Esophagus mucosa (tissue), 1 donor: ENCODE measurements at regions not wholly inside any gene's neighbourhood (a gene's known extent, or its start where the extent isn't known, plus 50 kb on each side); places are given as distances from the start of the nearest gene placed in this dataset.

ENCODE experiments used
- ATAC-seq: fragments of 200-7000 bp; cut with Tn5 transposase; one replicate; pipeline ENCODE4 v1.9.1; 2020
- donor health status: DM: yes; HTN: yes; CAD: no.

DNA sequence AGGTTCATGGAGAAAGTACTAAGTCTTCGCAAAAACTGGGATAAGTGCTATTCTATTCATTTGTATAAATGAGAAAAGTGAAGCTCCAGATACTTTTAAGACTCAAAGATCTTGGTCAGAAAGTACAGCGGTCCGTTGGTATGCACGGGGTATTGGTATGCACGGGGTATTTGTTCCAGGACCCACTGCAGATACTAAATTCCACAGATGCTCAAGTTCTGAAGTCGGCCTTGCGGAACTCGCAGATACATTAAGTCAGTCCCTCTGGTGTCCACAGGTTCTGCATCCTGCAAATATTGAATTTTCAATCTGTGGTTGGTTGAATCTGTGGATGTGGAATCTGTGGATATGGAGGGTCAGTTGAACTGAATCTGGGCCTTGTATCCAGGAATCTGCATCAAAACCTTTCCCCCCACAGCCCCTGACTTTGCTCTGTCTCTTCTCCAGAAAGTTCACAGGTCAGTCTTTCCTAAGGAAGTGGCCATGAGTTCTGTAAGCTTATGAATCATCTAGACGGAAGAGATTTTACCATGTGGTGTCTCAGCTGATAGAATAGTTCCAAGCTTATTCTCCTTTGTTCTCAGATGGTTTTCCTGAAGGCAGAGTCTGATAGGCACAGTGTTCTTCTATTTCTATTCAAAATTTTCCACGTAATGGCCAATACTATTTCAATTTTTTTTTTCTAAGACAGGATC is 274.7 kb downstream of the NEDD1 start:
- no peak for ATAC-seq

DNA sequence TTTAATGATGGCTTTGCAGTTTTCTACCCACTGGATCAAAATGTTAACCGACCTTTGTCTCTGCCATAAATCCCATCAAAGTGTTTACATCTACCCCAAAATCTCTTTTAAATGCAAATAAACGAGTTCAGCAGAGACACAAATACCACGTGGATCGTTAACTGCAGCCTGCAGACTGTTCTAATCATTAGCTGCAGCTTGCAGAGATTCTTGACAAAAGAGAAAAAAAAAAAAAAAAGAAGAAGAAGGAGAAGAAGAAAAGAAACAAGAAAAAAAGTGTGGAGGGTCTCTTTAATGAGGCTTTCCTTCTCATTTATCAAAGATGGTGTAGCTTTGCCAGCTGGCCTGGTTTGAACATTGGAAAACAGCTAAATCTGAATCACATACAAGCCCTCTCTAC is 275.7 kb downstream of the NEDD1 start:
- ATAC-seq = no peak

DNA sequence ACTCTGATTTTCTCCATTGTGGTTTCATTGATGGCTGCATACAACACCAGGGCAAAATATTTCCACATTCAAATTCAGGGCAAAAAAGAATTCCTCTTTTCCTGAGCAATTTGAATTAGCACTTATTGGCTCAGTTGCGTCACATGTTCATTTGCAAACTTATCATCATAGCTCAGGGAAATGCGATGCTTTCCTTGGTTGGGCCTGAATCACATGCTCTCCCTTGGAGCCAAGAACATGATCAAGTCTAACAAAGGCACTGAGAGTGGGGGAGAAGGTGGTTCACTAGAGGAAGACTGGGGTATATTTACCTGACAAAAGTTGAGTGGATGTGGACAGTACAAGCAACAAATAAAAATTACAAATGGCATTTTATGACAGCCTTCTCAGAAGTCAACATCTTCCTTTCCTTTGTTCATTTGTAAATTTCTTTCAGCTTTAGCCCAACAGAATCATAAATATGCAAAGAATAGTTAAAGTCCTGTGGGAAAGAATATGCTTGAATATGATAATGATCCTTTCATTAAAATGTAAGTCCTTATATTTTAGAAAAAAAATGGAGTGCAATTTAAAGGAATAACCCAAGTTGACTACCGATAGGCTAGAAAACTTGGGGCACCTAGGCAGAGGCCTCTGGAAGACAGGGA is 277.2 kb downstream of the NEDD1 start:
- ATAC-seq = no peak

DNA sequence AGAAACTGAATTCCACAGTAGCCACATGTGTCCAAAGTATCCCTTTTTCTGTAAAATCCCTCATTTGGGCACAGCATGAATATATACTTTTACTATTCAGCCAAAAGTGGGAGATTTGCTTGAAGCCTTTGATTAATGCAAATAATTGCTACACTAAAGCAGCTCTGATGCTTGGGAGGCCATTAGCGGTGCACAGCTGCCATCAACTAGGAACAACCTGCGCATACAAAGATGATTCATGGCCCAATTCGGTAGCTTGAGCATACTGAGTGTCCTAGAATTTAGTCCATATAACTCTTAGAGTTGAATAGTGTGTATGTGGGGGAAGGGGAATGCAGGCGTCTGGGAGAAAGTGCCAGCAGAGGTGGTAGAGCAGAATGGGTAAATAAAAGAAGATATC is 277.0 kb upstream of the RMST start:
- no peak for ATAC-seq

DNA sequence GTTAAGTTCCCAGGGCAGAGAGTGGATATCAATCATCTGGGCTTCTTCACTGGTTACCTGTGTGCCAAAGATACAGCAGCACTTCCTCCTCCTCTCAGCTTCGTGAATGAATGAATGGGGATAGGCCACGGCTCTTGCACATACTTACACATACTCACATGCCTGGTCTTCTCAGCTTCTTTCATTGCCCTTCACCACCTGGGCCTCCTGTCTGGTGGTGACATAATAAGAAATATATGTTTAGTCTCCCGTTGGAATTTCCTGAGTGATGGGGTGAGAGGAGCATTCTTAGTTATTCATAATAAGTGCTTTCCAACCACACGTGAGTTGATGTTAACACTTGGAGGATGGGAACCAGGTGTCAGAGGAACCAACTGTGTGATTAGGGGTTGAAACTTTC is 268.1 kb upstream of the RMST start:
- ATAC-seq = no peak

DNA sequence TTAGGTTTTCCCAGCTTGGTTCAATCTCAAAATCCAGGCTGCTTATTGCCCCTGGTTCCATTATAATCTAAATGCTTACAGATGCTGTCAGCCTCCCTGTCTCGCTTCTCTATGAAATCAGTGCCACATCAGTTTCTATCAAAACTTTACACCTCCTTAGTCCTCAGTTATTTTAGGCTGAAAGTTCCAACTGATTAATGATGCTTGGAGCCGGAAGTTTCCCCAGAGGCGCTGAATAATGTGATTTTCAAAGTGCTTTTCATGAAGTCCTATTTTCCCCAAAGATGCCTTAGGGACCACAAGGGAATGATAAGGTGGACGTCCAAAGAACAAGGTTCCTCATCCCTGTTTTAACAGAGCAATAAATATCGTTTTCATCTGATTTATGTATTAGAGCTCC is 262.4 kb upstream of the RMST start:
- ATAC-seq = no peak

DNA sequence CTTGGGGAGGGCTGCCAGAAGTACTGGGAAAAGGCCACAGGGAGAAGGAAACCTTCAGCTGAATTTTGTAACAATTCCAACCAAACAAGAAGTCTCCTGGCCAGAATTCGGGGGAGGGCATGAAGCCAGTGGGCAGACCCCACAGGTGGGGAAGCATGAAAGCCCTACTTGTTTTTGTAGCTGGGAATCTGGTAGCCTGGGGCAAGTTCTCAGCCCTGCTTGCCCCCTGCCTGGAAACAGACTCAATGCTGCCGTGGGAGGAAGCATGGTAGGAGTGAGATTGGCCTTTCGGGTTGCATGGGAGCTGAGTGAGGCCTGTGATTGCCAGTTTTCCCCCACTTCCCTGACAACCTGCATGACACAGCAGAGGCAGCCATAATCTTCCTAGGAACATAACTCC is 259.2 kb upstream of the RMST start:
- ATAC-seq = no peak

DNA sequence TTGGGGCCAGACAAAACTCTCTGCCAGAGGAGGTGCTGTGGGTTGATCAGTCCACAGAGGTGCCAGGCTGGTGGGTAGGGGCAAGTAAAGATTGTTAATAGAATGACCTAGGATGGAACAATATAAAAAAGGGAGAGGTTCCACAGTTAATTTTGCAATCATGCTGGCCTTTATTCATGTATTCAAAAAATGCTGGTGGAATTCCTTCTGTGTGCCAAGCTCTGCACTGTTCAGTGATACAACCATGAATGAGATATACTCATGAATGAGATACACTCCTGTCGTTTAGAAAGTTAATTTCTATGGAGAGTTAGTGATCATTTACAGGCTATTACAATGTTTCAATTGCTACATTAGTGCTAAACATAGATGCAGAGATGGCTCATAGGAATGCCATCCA is 252.6 kb upstream of the RMST start:
- ATAC-seq = no peak

DNA sequence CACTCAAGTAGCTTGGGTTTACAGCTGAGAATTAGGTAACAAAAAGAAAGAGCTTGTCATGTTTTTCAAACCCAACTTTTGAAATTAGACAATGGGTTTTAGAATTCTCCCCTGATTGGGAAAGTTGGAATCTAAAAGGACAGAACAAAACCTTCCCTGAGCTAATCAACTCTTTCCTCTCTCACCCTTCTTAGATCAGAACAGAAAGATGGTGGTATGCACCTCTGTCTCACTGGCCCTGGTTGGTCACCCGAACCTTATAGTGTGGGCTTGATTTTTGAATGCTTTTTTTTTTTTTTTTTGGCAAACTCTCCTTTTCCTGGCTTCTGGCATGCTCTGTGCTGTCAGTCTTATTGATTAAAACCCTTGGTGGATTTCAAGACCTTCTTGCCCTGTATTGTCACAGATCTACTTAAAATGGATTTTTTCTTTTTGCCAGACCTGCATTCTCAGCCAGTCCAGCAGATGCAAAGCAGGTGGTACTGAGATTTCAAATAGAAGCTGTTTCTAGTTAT is 251.1 kb upstream of the RMST start:
- ATAC-seq = no peak

DNA sequence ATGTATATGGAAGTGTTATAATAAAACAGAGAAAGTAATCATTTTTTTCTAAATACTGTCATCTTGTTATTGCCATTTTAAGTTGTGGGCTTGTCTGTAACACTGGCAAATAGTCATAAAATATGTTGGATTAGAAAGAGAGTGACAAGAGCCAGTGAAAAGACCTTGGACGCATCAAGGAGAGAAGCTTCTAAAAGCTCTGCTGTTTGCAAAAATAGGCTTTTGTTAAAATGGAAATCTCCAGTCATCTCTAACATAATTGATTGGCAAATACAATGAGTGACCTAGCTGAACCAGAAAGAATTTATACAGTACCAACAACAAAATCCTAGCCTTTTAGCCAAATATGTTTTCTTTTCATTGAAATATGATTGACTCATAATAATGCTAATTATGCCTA is 245.8 kb upstream of the RMST start:
- no peak for ATAC-seq

DNA sequence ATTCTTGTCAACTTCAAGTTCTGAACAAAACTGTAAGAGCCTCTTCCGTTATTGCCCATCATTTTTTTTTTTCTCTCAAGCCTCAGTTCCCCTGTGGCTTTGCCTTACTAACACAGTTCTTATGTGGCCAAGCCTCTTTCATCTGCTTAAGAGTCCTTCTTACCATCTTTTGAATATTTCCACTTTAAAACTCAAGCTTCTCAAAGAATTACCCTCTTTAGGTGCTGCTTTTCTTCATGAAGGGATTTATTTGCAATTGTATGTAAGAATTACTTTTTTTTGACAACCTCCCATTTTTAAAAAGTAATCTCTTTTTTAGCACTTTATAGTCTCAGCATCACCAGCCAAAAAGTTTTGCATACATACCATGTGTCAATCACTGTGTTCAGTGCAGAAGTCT is 240.2 kb upstream of the RMST start:
- ATAC-seq = no peak

DNA sequence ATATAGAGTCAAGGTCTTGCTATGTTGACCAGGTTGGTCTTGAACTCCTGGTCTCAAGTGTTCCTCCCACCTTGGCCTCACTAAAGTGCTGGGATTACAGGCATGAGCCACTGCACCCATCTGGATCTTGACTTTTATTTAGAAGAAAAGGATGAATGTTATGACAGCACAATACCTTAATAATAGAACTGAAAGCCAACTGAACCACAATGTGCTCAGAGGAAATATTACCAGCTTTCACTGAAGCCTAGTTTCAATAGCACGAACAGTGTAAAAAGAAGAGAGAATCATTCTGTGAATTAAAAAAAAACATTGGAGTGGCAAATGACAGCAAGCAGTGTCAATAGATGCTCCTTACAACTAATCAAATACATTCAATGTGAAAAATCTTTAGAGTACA is 239.2 kb upstream of the RMST start:
- no peak for ATAC-seq

DNA sequence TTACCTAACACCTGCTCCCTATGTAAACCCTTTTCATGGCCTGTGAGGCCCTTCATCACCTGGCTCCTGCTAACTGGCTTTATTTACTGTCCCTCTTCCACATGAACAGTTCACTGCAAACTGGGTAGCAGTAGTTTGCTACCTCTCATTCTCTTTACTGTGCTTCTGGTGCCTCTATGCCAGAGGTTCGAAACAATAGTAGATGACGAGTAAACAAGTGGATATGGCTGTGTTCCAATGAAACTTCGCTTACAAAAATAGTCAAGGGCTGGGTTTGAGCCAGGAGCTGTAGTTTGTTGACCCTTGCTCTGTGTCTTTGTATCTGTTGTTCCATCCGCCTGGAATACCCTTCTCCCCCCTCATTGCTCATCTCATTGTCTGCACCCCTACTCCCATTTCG is 233.6 kb upstream of the RMST start:
- no peak for ATAC-seq

DNA sequence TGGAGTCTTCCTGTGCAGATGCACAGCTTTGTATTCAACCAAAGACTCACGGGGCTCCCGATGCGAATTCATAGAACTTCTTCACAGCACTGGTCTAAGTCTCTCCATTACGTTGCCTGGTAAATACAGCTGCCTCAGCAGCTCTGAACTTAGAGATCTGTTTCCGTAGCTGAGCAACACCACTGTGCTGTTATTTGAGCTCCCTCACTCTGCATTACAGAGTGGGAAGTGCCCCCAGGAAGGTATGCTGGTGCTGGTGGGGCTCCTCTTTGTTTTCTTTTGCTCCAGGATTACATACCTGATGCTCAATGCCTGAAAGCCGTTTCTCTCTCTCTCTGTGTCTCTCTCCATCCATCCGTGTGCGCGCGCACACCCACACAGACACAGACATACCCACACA is 227.5 kb upstream of the RMST start:
- ATAC-seq = no peak

DNA sequence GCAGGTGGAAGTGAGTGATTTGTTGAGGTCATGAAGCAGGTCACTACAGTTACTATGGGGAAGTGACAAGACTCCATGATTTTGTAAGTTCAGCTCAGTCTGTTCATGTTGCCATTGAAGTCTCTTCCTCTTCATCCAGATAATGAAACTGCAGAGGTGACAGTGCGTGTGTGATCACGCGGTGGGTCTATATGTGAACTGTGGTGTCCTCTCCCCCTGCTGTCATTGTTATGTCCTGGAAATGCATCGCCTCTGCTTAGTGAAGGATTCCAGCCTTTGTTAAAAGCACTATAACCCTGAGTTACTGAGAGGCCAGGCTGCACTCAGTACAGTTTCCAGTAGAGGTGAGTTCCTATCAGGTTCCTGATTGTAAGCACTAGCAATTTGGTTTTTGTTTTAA is 216.2 kb upstream of the RMST start:
- no peak for ATAC-seq

DNA sequence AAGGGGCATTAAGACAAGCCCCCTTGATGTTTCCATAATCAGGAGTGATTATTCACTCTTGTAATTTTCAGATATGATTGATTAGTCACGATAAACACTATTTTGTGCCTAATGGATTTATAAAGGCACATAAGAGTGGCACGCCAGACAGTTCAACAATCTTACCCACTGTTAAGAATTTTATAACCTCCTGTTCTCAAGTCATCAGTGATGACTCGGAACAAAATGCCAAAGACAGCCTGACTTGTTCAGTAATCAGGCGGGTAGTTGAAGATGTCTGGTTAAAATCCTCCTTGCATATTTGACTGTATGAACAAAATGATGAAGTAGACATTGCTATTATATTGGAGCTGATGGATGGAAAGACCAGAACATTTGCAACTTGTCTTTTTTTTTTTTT is 212.1 kb upstream of the RMST start:
- no peak for ATAC-seq

DNA sequence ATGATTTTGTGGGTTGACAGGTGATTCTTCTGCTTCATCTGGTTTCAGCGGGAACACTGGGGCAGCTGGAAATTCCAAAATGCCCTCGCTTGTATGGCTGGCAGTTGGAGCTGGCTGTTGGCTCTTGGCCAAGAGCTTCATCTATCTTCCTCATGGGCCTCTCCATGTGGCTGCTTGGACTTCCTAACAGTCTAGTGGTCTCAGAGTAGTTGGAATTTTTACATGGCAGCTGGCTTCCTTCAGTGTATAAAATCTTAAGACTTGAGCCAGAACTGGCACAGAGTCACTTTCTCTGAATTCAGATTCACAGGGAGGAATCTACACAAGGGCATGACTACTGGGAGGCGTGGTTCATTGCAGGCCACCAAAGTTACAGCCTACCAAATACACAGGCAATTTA is 204.9 kb upstream of the RMST start:
- no peak for ATAC-seq

DNA sequence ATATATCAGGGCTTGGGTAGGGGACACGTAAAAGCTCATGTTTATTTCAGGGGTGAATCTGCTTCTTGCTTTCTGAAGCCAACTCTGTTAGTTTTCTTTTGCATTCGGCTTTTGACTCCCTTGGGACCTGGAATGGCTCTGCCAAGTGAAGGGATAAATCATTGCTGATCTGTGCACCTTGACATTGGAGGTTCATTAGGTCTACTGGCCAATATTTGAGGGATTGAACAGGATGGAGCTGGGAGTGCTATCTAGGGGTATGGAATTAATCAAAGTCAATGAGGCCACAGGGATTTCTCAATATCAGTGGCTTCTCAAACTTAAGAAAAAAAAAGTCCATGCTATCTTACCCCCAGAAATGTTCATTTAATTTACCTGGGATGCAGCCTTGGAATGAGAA is 203.5 kb upstream of the RMST start:
- ATAC-seq = no peak

DNA sequence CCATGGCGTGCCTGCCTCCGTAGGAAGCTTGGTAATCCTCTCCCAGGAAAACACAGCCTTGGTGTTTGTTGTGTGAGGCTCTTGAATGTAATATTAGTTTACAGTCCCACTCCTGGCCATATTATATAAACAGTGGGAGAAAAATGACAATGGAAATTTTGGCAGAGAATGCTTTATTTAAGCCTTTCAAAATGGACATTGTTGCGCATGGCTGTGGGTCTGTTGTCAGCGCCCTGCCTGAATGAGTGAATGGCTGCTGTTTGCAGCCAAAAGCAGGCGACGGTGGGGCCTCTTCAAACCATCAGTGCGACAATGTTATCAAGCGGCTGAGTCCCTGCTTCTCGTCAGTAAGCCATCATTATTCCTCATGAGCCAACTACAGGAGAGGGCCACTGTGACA is 201.8 kb upstream of the RMST start:
- ATAC-seq = no peak

DNA sequence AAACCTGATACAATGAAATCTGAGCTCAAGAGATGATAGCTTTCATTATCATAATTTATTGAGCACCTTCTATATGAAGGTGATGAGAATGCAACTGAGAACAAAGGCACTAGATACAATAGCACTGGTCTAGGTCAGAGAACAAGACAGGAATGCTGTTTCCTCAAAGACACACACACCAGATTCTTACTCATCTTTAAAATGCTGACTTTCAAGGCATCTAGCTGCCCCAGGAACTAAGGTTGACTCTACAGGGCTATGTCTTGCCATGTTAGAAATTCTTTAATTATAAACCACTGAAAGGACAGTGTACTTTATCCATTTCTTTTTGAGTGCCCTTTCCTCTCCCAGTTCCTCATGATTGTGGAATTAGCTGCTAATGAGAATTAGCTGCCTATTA is 195.4 kb upstream of the RMST start:
- no peak for ATAC-seq

DNA sequence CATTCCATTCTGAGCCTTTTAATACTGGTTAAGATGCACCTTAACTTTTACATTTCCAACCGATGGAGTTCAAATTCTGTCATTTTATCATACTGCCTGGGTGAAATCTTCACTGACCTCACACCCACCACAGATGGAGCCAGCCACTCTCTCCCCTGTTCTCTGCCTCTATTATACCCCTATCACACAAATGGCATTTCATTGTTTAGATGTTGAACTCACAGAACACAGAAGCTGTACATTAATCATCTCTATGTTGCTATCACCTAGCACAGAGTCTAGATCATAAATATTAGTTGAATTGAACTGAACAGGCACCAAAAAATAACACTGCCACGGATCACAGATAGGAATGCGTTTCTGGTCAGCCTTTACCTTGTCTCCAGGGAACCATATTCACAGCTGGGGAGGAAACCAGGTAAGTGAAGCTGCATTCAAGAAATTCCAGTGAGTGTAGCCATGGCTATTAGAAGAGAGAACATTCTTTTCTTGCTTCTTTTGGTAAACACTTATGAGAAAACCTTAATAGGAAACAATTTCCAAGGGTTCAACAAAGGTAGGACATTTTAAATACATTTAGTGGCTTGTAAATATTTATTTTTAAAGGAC is 194.9 kb upstream of the RMST start:
- no peak for ATAC-seq

DNA sequence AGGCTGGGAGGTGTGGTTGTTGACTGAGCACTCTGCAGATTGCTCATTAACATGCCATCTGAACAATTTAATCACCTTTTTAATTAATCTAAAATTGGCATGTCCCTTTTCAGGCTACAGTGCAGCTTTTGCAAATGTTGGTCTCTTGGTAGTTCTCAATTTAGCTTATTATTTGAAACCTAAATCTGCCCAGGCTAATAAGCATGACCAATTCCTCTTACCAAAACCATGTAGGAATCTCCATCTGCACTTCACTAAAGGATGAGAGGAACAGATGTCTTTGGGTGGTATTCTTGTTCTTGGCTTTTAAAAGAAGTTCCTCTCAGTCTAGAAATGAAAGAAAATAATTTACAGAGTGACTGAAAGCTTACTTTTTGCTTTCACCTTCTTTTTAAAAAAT is 190.1 kb upstream of the RMST start:
- no peak for ATAC-seq

DNA sequence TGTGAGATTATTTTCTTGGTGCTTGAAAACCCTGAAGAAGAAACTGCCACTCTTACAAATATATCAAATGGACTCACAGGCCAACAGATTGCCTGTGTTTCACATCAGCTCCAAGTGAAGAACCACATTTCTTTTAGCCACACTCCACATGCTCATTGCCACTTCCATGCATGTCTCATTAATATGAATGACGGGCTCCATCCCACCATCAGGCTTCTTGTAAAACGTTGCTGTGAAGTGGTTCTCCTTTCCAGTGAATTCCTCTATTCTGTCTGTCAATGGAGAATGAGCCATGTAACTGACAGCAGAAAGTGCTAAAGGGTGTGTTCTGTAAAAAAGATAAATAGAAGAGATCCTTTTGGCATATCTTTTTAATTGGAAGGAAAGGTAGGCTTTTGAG is 188.2 kb upstream of the RMST start:
- ATAC-seq = no peak

DNA sequence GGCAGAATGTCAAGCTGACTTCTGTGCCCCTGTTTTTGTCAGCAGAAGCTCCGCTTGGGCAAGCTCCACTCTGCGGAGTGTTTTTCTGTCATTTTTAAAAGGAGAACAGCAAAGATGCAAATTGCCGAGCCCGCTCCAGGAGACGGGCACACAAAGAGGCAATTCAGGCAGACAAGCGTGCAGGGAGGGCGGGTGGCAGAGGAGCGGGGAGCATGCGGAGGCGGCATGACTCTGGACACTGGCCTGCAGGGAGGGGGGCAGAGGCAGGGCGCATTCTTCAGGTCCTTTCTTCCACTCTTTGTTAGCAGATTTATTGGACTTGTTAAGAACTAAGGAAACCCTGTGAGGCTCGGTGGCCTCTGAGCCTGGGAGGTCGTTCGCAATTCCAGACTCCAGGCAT is 187.3 kb upstream of the RMST start:
- no peak for ATAC-seq
